Activated CD8-positive, alpha-beta T cell treated with anti-CD3 and anti-CD28 coated beads for 36 hours (primary cell): ENCODE measurements at regions not wholly inside any gene's neighbourhood (a gene's known extent, or its start where the extent isn't known, plus 50 kb on each side); places are given as distances from the start of the nearest gene placed in this dataset.

Experiments used
- ATAC-seq: fragments of 200-7000 bp; cut with Tn5 transposase; one replicate; pipeline ENCODE4 v1.10.0; 2021; ENCODE audit warnings: mild to moderate bottlenecking, moderate library complexity
- CTCF ChIA-PET: fragments of 350-600 bp; sonication (Branson Sonifier 250); formaldehyde crosslinking; loops from one replicate; lab custom pipeline; 2021; ENCODE audit warnings: antibody characterized with exemption; lab: Charles Lee
- POLR2A ChIA-PET: fragments of 350-600 bp; sonication (Branson Sonifier 250); formaldehyde crosslinking; loops from one replicate; lab custom pipeline; 2021; ENCODE audit warnings: antibody characterized with exemption; lab: Charles Lee
- DNase-seq: peaks from one replicate; pipeline ENCODE4 v3.0.0-alpha.2; 2020
- H3K27ac Mint-ChIP-seq: one replicate; pipeline ENCODE4 v1.8.0; 2021; ENCODE audit warnings: mild to moderate bottlenecking, mixed read lengths
- H3K27me3 Mint-ChIP-seq: one replicate; pipeline ENCODE4 v1.8.0; 2021; ENCODE audit warnings: mixed read lengths
- H3K36me3 Mint-ChIP-seq: one replicate; pipeline ENCODE4 v1.8.0; 2021; ENCODE audit warnings: low read depth, mixed read lengths
- H3K4me1 Mint-ChIP-seq: one replicate; pipeline ENCODE4 v1.8.0; 2021; ENCODE audit warnings: low read depth, mixed read lengths
- H3K4me3 Mint-ChIP-seq: one replicate; pipeline ENCODE4 v1.8.0; 2021; ENCODE audit warnings: mild to moderate bottlenecking, moderate library complexity, mixed read lengths
- H3K9me3 Mint-ChIP-seq: one replicate; pipeline ENCODE4 v1.8.0; 2021; ENCODE audit warnings: mixed read lengths
- CTCF ChIP-seq: fragments of 200-600 bp; IDR thresholded peaks from one replicate; pipeline ENCODE4 v1.8.0; 2022; ENCODE audit warnings: antibody characterized with exemption, mild to moderate bottlenecking
- intact Hi-C: fragments of 100-400 bp; cut with micrococcal nuclease; formaldehyde crosslinking; loops from one replicate; pipeline ENCODE4 v1.10.0; 2022

DNA sequence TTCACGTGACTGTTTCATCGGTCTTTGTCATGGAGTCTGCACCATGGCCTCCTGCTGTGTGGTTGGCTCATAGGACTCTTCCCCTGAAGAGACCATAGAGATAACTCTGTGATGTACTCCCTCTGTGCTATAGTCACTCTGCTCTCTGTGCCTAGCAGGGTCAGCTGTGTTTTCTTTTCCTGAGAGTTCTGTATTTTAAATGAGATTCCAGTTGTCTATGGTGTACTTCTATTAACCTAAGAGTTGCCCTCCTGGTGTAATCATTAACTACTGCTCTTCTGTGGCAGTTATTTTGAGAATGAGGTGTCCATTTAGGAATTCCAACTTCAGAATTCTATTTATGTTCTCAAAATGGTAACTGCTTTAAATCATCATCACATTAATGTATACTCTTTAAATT lies 114.5 kb upstream of the ARPP21 start:
- intact Hi-C loops = no loop called here
- no peak overlapping the region for H3K27ac Mint-ChIP-seq
- CTCF ChIA-PET = no interaction called here
- no peaks in the 10 kb centered on the region for H3K36me3 Mint-ChIP-seq
- H3K27me3 Mint-ChIP-seq = no peaks in the 10 kb centered on the region
- POLR2A ChIA-PET = no interaction called here
- ATAC-seq (no peak), DNase-seq (no peak)
- TF ChIP-seq CTCF = no peak
- no peaks in the 10 kb centered on the region for H3K9me3 Mint-ChIP-seq
- H3K4me1 Mint-ChIP-seq = no peaks in the 10 kb centered on the region
- H3K4me3 Mint-ChIP-seq = no peak overlapping the region

- no peak for ATAC-seq
These were observed 110.6 kb upstream of the ARPP21 start for GRCh38 chr3:35528728-35529127.

GRCh38 chr3:35529337-35529736 lies 110.0 kb upstream of the ARPP21 start:
- no peaks in the 10 kb centered on the region for H3K4me1 Mint-ChIP-seq
- TF ChIP-seq CTCF = no peak

More at GRCh38 chr3:35528728-35529127, 110.6 kb upstream of the ARPP21 start:
- Mint-ChIP-seq H3K27me3 (no peaks in the 10 kb centered on the region), H3K27ac (no peak overlapping the region), H3K36me3 (no peaks in the 10 kb centered on the region), H3K9me3 (no peaks in the 10 kb centered on the region), H3K4me3 (no peak overlapping the region), H3K4me1 (no peaks in the 10 kb centered on the region)
- intact Hi-C loops = no loop called here
- ChIA-PET CTCF (no interaction called here), POLR2A (no interaction called here)
- DNase-seq = no peak
- TF ChIP-seq CTCF = no peak

GRCh38 chr3:35537265-35537664 lies 102.1 kb upstream of the ARPP21 start:
- no peak for ATAC-seq
- no peak for DNase-seq
- TF ChIP-seq CTCF = no peak
- ChIA-PET CTCF (no interaction called here), POLR2A (no interaction called here)
- Mint-ChIP-seq H3K4me3 (no peak overlapping the region), H3K27me3 (no peaks in the 10 kb centered on the region), H3K4me1 (no peaks in the 10 kb centered on the region), H3K27ac (no peak overlapping the region), H3K36me3 (no peaks in the 10 kb centered on the region), H3K9me3 (no peaks in the 10 kb centered on the region)
- intact Hi-C loops = no loop called here

More at GRCh38 chr3:35529337-35529736, 110.0 kb upstream of the ARPP21 start:
- Mint-ChIP-seq H3K9me3 (no peaks in the 10 kb centered on the region), H3K27me3 (no peaks in the 10 kb centered on the region), H3K27ac (no peak overlapping the region), H3K4me3 (no peak overlapping the region), H3K36me3 (no peaks in the 10 kb centered on the region)
- CTCF ChIA-PET = no interaction called here
- no peak for ATAC-seq
- no peak for DNase-seq
- intact Hi-C loops = no loop called here
- POLR2A ChIA-PET = no interaction called here

GRCh38 chr3:35544976-35545375 lies 94.3 kb upstream of the ARPP21 start:
- no peak for ATAC-seq
- Mint-ChIP-seq H3K27ac (no peak overlapping the region), H3K27me3 (no peaks in the 10 kb centered on the region), H3K4me1 (no peaks in the 10 kb centered on the region), H3K4me3 (no peak overlapping the region), H3K9me3 (no peaks in the 10 kb centered on the region), H3K36me3 (no peaks in the 10 kb centered on the region)
- TF ChIP-seq CTCF = no peak
- CTCF ChIA-PET = no interaction called here
- intact Hi-C loops = no loop called here
- POLR2A ChIA-PET = no interaction called here
- no peak for DNase-seq
